ENCODE measurements at regions not wholly inside any gene's neighbourhood (a gene's known extent, or its start where the extent isn't known, plus 50 kb on each side); places are given as distances from the start of the nearest gene placed in this dataset.

- H2AFZ ChIP-seq (replicated peaks): no peak overlapping the region
Observed at GRCh38 chr11:129637473-129637872, 178.2 kb upstream of the TMEM45B start.

GRCh38 chr11:129637983-129638776, 177.5 kb upstream of the TMEM45B start:
- Histone ChIP-seq H3K9ac (no peak overlapping the region), H3K4me3 (no peak overlapping the region), H3K4me2 (no peak overlapping the region), H3K79me2 (ENCODE audit: low read depth) (no peaks in the 10 kb centered on the region), H3K36me3 (no peaks in the 10 kb centered on the region), H4K20me1 (ENCODE audit: low read depth) (no peaks in the 10 kb centered on the region), H3K27ac (no peak overlapping the region), H3K4me1 (no peaks in the 10 kb centered on the region), H2AFZ (replicated peaks) (no peak overlapping the region), H3K27me3 (no peaks in the 10 kb centered on the region), H3K9me3 (ENCODE audit: low read depth) (no peaks in the 10 kb centered on the region), H3F3A (ENCODE audit: low read depth) (no peaks in the 10 kb centered on the region)
- no peak overlapping the region for H3K4me3 Mint-ChIP-seq
- TF ChIP-seq, protein P1, sequence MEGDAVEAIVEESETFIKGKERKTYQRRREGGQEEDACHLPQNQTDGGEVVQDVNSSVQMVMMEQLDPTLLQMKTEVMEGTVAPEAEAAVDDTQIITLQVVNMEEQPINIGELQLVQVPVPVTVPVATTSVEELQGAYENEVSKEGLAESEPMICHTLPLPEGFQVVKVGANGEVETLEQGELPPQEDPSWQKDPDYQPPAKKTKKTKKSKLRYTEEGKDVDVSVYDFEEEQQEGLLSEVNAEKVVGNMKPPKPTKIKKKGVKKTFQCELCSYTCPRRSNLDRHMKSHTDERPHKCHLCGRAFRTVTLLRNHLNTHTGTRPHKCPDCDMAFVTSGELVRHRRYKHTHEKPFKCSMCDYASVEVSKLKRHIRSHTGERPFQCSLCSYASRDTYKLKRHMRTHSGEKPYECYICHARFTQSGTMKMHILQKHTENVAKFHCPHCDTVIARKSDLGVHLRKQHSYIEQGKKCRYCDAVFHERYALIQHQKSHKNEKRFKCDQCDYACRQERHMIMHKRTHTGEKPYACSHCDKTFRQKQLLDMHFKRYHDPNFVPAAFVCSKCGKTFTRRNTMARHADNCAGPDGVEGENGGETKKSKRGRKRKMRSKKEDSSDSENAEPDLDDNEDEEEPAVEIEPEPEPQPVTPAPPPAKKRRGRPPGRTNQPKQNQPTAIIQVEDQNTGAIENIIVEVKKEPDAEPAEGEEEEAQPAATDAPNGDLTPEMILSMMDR (IDR thresholded peaks at IDR 0.05): no peak
- TF ChIP-seq EZH2 (IDR thresholded peaks at IDR 0.05): no peak
- no peak for TF ChIP-seq EZH2phosphoT487 (IDR thresholded peaks at IDR 0.05)
- H3K27ac Mint-ChIP-seq: no peak overlapping the region
- no peaks in the 10 kb centered on the region for H3K4me1 Mint-ChIP-seq
- DNase-seq (ENCODE audit: low spot score): no peak
- H3K27me3 Mint-ChIP-seq (ENCODE audit: insufficient read depth, low read depth): peaks cover 2% of the 10 kb centered on the region
- H3K36me3 Mint-ChIP-seq: no peaks in the 10 kb centered on the region
- H3K9me3 Mint-ChIP-seq: no peaks in the 10 kb centered on the region

More at GRCh38 chr11:129637473-129637872, 178.2 kb upstream of the TMEM45B start:
- Histone ChIP-seq H3K4me1 (no peaks in the 10 kb centered on the region), H3K4me2 (no peak overlapping the region), H3K9me3 (ENCODE audit: low read depth) (no peaks in the 10 kb centered on the region), H3K27ac (no peak overlapping the region), H3F3A (ENCODE audit: low read depth) (no peaks in the 10 kb centered on the region), H4K20me1 (ENCODE audit: low read depth) (no peaks in the 10 kb centered on the region), H3K9ac (no peak overlapping the region), H3K27me3 (no peaks in the 10 kb centered on the region), H3K4me3 (no peak overlapping the region), H3K79me2 (ENCODE audit: low read depth) (no peaks in the 10 kb centered on the region), H3K36me3 (no peaks in the 10 kb centered on the region)
- peaks cover 2% of the 10 kb centered on the region for H3K27me3 Mint-ChIP-seq (ENCODE audit: insufficient read depth, low read depth)
- DNase-seq (ENCODE audit: low spot score): no peak
- H3K9me3 Mint-ChIP-seq: no peaks in the 10 kb centered on the region
- no peak for TF ChIP-seq EZH2phosphoT487 (IDR thresholded peaks at IDR 0.05)
- TF ChIP-seq, protein P1 (IDR thresholded peaks at IDR 0.05): no peak
- no peak for TF ChIP-seq EZH2 (IDR thresholded peaks at IDR 0.05)
- no peak overlapping the region for H3K4me3 Mint-ChIP-seq
- no peaks in the 10 kb centered on the region for H3K4me1 Mint-ChIP-seq
- H3K36me3 Mint-ChIP-seq: no peaks in the 10 kb centered on the region
- H3K27ac Mint-ChIP-seq: no peak overlapping the region

- H4K20me1 ChIP-seq (ENCODE audit: low read depth): no peaks in the 10 kb centered on the region
- peaks cover 1% of the 10 kb centered on the region for H3K4me1 Mint-ChIP-seq
Observed at GRCh38 chr11:129639300-129639699, 176.3 kb upstream of the TMEM45B start.

More at GRCh38 chr11:129639300-129639699, 176.3 kb upstream of the TMEM45B start:
- Histone ChIP-seq H3K4me2 (no peak overlapping the region), H3K9me3 (ENCODE audit: low read depth) (no peaks in the 10 kb centered on the region), H3K27me3 (no peaks in the 10 kb centered on the region), H3K4me3 (no peak overlapping the region), H3K36me3 (no peaks in the 10 kb centered on the region), H3K4me1 (no peaks in the 10 kb centered on the region), H2AFZ (replicated peaks) (no peak overlapping the region), H3K79me2 (ENCODE audit: low read depth) (no peaks in the 10 kb centered on the region), H3K9ac (no peak overlapping the region), H3K27ac (no peak overlapping the region), H3F3A (ENCODE audit: low read depth) (no peaks in the 10 kb centered on the region)
- H3K27me3 Mint-ChIP-seq (ENCODE audit: insufficient read depth, low read depth): peaks cover 2% of the 10 kb centered on the region
- no peaks in the 10 kb centered on the region for H3K36me3 Mint-ChIP-seq
- DNase-seq (ENCODE audit: low spot score): no peak
- TF ChIP-seq EZH2phosphoT487 (IDR thresholded peaks at IDR 0.05) (no peak), EZH2 (IDR thresholded peaks at IDR 0.05) (no peak)
- TF ChIP-seq, protein P1 (IDR thresholded peaks at IDR 0.05): no peak
- no peak overlapping the region for H3K27ac Mint-ChIP-seq
- H3K9me3 Mint-ChIP-seq: no peaks in the 10 kb centered on the region
- no peak overlapping the region for H3K4me3 Mint-ChIP-seq

Data from neural progenitor cell (in vitro differentiated cells).